H9 (cell line): ENCODE measurements at regions not wholly inside any gene's neighbourhood (a gene's known extent, or its start where the extent isn't known, plus 50 kb on each side); places are given as distances from the start of the nearest gene placed in this dataset.

ENCODE experiments used
- DNase-seq: peaks from one replicate; pipeline ENCODE4 v3.0.0-alpha.2; 2017
- H2AFZ ChIP-seq: one replicate; pipeline ENCODE4 v1.6.1; 2013; ENCODE audit warnings: mild to moderate bottlenecking, low read length, control low read depth, moderate library complexity
- H2AK5ac ChIP-seq: 2 replicates; pipeline ENCODE4 v1.6.1; 2013; ENCODE audit warnings: low read length, control low read depth, mixed read lengths; ENCODE audit not compliant: insufficient read length
- H2BK120ac ChIP-seq: one replicate; pipeline ENCODE4 v1.6.1; 2013; ENCODE audit warnings: low read depth, mild to moderate bottlenecking, low read length, control low read depth, inconsistent platforms; ENCODE audit not compliant: poor library complexity, severe bottlenecking
- H2BK12ac ChIP-seq: 2 replicates; pipeline ENCODE4 v1.6.1; 2013; ENCODE audit warnings: low read length, control low read depth, mixed read lengths, low read depth; ENCODE audit not compliant: insufficient read length
- H2BK15ac ChIP-seq: 2 replicates; pipeline ENCODE4 v1.6.1; 2013; ENCODE audit warnings: low read depth, low read length, control low read depth
- H2BK20ac ChIP-seq: one replicate; pipeline ENCODE4 v1.6.1; 2013; ENCODE audit warnings: low read depth, mild to moderate bottlenecking, low read length, control low read depth, inconsistent platforms; ENCODE audit not compliant: poor library complexity, severe bottlenecking
- H2BK5ac ChIP-seq: 2 replicates; pipeline ENCODE4 v1.6.1; 2013; ENCODE audit warnings: low read length, control low read depth, mixed read lengths; ENCODE audit not compliant: insufficient read length
- H3K14ac ChIP-seq: 2 replicates; pipeline ENCODE4 v1.6.1; 2013; ENCODE audit warnings: low read length, control low read depth; ENCODE audit not compliant: insufficient read depth
- H3K18ac ChIP-seq: 2 replicates; pipeline ENCODE4 v1.6.1; 2013; ENCODE audit warnings: low read depth, mild to moderate bottlenecking, mixed read lengths, low read length, control low read depth; ENCODE audit not compliant: insufficient read length
- H3K23ac ChIP-seq: 2 replicates; pipeline ENCODE4 v1.6.1; 2013; ENCODE audit warnings: low read length, control low read depth, mixed read lengths, low read depth; ENCODE audit not compliant: insufficient read length
- H3K23me2 ChIP-seq: 2 replicates; pipeline ENCODE4 v1.6.1; 2013; ENCODE audit warnings: low read depth, mild to moderate bottlenecking, mixed read lengths, low read length, control low read depth; ENCODE audit not compliant: insufficient read length, poor library complexity, severe bottlenecking
- H3K27ac ChIP-seq: 2 replicates; pipeline ENCODE4 v1.5.1; 2013; ENCODE audit warnings: low read length, control low read depth, mixed read lengths, low read depth; ENCODE audit not compliant: insufficient read length
- H3K27me3 ChIP-seq: 2 replicates; pipeline ENCODE4 v1.6.1; 2013; ENCODE audit warnings: low read length, control low read depth, inconsistent platforms; ENCODE audit not compliant: insufficient read depth
- H3K4ac ChIP-seq: 2 replicates; pipeline ENCODE4 v1.6.1; 2013; ENCODE audit warnings: low read depth, mild to moderate bottlenecking, control low read depth, inconsistent platforms, low read length, moderate library complexity
- H3K4me1 ChIP-seq: 2 replicates; pipeline ENCODE4 v1.6.1; 2013; ENCODE audit warnings: low read length, control low read depth, inconsistent platforms; ENCODE audit not compliant: insufficient read depth
- H3K4me2 ChIP-seq: 2 replicates; pipeline ENCODE4 v1.6.1; 2013; ENCODE audit warnings: low read length, control low read depth, mixed read lengths; ENCODE audit not compliant: insufficient read length, insufficient read depth
- H3K56ac ChIP-seq: 2 replicates; pipeline ENCODE4 v1.6.1; 2013; ENCODE audit warnings: low read depth, mild to moderate bottlenecking, mixed read lengths, low read length, control low read depth; ENCODE audit not compliant: insufficient read length
- H3K79me1 ChIP-seq: 2 replicates; pipeline ENCODE4 v1.6.1; 2013; ENCODE audit warnings: low read depth, mild to moderate bottlenecking, moderate library complexity, low read length, control low read depth, inconsistent platforms; ENCODE audit not compliant: insufficient read depth, poor library complexity, severe bottlenecking
- H3K79me2 ChIP-seq: 2 replicates; pipeline ENCODE4 v1.6.1; 2013; ENCODE audit warnings: low read length, control low read depth, inconsistent platforms; ENCODE audit not compliant: insufficient read depth
- H3K9ac ChIP-seq: 2 replicates; pipeline ENCODE4 v1.6.1; 2013; ENCODE audit warnings: low read length, control low read depth, mixed read lengths; ENCODE audit not compliant: insufficient read length; ENCODE audit errors: extremely low read depth
- H3K9me3 ChIP-seq: one replicate; pipeline ENCODE4 v1.6.1; 2013; ENCODE audit warnings: low read depth, low read length, inconsistent platforms; ENCODE audit not compliant: control insufficient read depth
- H3T11ph ChIP-seq: one replicate; pipeline ENCODE4 v1.6.1; 2013; ENCODE audit warnings: mild to moderate bottlenecking, low read length, control low read depth, inconsistent platforms
- H4K20me1 ChIP-seq: one replicate; pipeline ENCODE4 v1.6.1; 2013; ENCODE audit not compliant: control insufficient read depth, insufficient read length, insufficient read depth
- H4K5ac ChIP-seq: 2 replicates; pipeline ENCODE4 v1.6.1; 2013; ENCODE audit warnings: low read depth, mild to moderate bottlenecking, mixed read lengths, low read length, control low read depth; ENCODE audit not compliant: insufficient read length
- H4K8ac ChIP-seq: replicated peaks from 2 replicates; pipeline ENCODE4 v1.6.1; 2013; ENCODE audit warnings: low read length, control low read depth, mixed read lengths, low read depth; ENCODE audit not compliant: insufficient read length
- H4K91ac ChIP-seq: 2 replicates; pipeline ENCODE4 v1.6.1; 2013; ENCODE audit warnings: low read depth, mild to moderate bottlenecking, moderate library complexity, mixed read lengths, low read length, control low read depth; ENCODE audit not compliant: insufficient read length
- H3K27ac Mint-ChIP-seq, 3 experiments: 2 replicates in 2 of 3; 3 replicates in 1 of 3; pipeline ENCODE4 v1.8.0; 2020 to 2021; ENCODE audit warnings: mixed read lengths in 3 of 3, mild to moderate bottlenecking in 1 of 3, moderate library complexity in 1 of 3
- H3K27me3 Mint-ChIP-seq: 2 replicates; pipeline ENCODE4 v1.8.0; 2021; ENCODE audit warnings: low read depth, mild to moderate bottlenecking, moderate library complexity, mixed read lengths
- H3K36me3 Mint-ChIP-seq, 3 experiments: 2 replicates in 2 of 3; 3 replicates in 1 of 3; pipeline ENCODE4 v1.8.0; 2020 to 2021; ENCODE audit warnings: low read depth in 3 of 3, mixed read lengths in 3 of 3; ENCODE audit not compliant: insufficient read depth in 1 of 3
- H3K4me1 Mint-ChIP-seq, 2 experiments: 2 replicates each; pipeline ENCODE4 v1.8.0; 2020; ENCODE audit warnings: mixed read lengths in 2 of 2
- H3K4me3 Mint-ChIP-seq, 2 experiments: 2 replicates in 1 of 2; 3 replicates in 1 of 2; pipeline ENCODE4 v1.8.0; 2020 to 2021; ENCODE audit warnings: mild to moderate bottlenecking in 2 of 2, mixed read lengths in 2 of 2, moderate library complexity in 1 of 2
- H3K9me3 Mint-ChIP-seq, 2 experiments: 2 replicates in 1 of 2; 3 replicates in 1 of 2; pipeline ENCODE4 v1.8.0; 2020; ENCODE audit warnings: mild to moderate bottlenecking in 2 of 2, mixed read lengths in 2 of 2, moderate library complexity in 1 of 2
- CTCF ChIP-seq: fragments of 200-600 bp; sonication (generic); conservative IDR thresholded peaks from 3 replicates; pipeline ENCODE4 v1.8.0; 2021; ENCODE audit warnings: antibody characterized with exemption, mild to moderate bottlenecking
- WGBS: extraction: QIAGEN DNeasy Blood & Tissue Kit; methylation state at CpG from one replicate; pipeline ENCODE4 v1.1.7; 2013; ENCODE audit warnings: missing lambda C conversion rate, low lambda C conversion rate, mixed read lengths; ENCODE audit not compliant: insufficient read length; ENCODE audit errors: extremely low coverage; 5-methylcytosine and 5-hydroxymethylcytosine counted together

- TF ChIP-seq CTCF: no peak
- Histone ChIP-seq H2BK15ac (no peak overlapping the region), H2BK12ac (no peak overlapping the region)
Measured at GRCh38 chr18:45447355-45448265, 167.7 kb upstream of the SLC14A2 start.

More at GRCh38 chr18:45447355-45448265, 167.7 kb upstream of the SLC14A2 start:
- H3K9ac ChIP-seq: no peak overlapping the region
- no peaks in the 10 kb centered on the region for H3K4me1 ChIP-seq
- no peak overlapping the region for H4K91ac ChIP-seq
- H3K27me3 Mint-ChIP-seq: no peaks in the 10 kb centered on the region
- H2AK5ac ChIP-seq: no peak overlapping the region
- H2AFZ ChIP-seq: no peak overlapping the region
- no peaks in the 10 kb centered on the region for H4K20me1 ChIP-seq
- no peak overlapping the region for H3K27ac ChIP-seq
- no peak overlapping the region for H2BK5ac ChIP-seq
- no peaks in the 10 kb centered on the region for H3K79me1 ChIP-seq
- H3K14ac ChIP-seq: no peak overlapping the region
- no peak overlapping the region for H3K4me3 Mint-ChIP-seq
- no peak overlapping the region for H3K4me2 ChIP-seq
- no peaks in the 10 kb centered on the region for H3K27me3 ChIP-seq
- WGBS: no CpG with 5 or more reads among the region's 2 CpGs
- no peaks in the 10 kb centered on the region for H3K9me3 ChIP-seq
- H2BK120ac ChIP-seq: no peak overlapping the region
- no peaks in the 10 kb centered on the region for H3K36me3 Mint-ChIP-seq
- no peaks in the 10 kb centered on the region for H3K23me2 ChIP-seq
- H3K27ac Mint-ChIP-seq: no peak overlapping the region
- H3T11ph ChIP-seq: no peak overlapping the region
- no peak for DNase-seq
- H3K9me3 Mint-ChIP-seq: no peaks in the 10 kb centered on the region; a peak in 1 of 5 replicates
- H2BK20ac ChIP-seq: no peak overlapping the region
- no peak overlapping the region for H3K56ac ChIP-seq
- no peak overlapping the region for H4K8ac ChIP-seq
- no peaks in the 10 kb centered on the region for H3K79me2 ChIP-seq
- no peak overlapping the region for H3K23ac ChIP-seq
- H3K4me1 Mint-ChIP-seq: peaks cover 5 to 10% of the 10 kb centered on the region in 2 experiments; a peak in 2 of 4 replicates
- H3K4ac ChIP-seq: no peak overlapping the region
- no peak overlapping the region for H4K5ac ChIP-seq
- no peak overlapping the region for H3K18ac ChIP-seq
